GM19397 (cell line): ENCODE measurements at regions not wholly inside any gene's neighbourhood (a gene's known extent, or its start where the extent isn't known, plus 50 kb on each side); places are given as distances from the start of the nearest gene placed in this dataset.
A peak's percentile ranks its signal among the peaks of the same experiment; 100 is the strongest.
"Not testable (repeated sequence)": the region's sequence is repeated elsewhere in the genome, so short reads cannot be mapped to it uniquely, and the experiment has no call there.

Experiments used
- ATAC-seq: cut with Tn5 transposase; IDR thresholded peaks from one replicate; pipeline ENCODE4 v1.9.1; 2021; ENCODE audit warnings: mild to moderate bottlenecking, moderate library complexity; ENCODE audit not compliant: unreplicated experiment

DNA sequence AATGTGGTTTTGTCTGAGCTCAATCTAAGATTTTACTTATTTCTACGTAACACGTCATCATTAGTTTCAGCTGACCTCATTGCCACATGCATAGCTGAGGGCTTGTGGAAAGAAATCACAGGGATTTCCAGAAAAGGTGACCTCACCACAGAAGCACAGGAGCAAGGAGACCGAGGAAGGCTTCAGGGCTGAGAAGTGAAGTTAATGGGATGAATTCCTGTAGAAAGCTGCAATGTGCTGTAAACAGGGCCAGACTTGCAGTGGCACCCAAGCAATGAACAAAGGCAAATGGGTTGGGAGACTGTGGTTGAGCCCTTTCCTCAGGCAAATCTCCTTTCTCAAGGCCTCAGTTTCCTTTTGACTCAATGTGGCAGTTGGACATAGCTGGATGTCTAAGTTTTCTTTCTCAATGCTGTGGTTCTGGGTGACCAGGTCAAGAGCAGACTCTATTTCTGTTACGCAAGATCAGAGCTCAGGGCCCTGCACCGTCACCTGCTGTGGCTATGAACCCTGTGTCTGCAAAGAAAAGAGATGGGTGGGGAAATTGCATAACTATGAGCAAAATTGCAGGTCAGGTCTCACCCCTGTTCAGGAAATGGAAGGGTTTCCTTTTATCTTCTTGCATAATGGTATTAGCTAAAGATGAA, 252.2 kb upstream of the TBL1XR1 start:
- ATAC-seq = peak; percentile 94

DNA sequence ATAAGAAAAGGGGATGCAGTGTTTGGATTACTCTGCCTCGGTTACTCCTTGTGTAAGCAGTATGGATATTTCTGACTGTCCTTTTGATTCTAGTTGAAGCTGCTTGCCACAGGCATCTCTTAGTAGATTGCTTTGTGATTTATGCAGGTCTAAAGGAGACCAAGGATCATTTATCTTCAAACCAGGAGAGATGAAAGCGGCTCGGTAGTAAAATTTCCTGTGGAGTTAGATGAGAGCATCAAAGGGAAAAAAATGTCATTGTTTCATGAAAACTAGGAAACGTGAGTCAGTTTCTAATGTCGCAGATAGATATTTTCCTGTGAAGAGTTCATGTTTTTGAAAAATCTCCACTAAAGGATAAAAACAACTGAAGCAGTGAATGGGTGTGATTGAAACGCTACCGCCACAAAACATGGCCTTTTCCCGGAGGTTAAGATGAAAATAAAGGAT, 254.0 kb upstream of the TBL1XR1 start:
- ATAC-seq = no peak

GRCh38 chr3:177451864-177452830, 254.9 kb upstream of the TBL1XR1 start:
- no peak for ATAC-seq

GRCh38 chr3:177452831-177453450, 255.7 kb upstream of the TBL1XR1 start:
- ATAC-seq = no peak

GRCh38 chr3:177453451-177453844, 256.2 kb upstream of the TBL1XR1 start:
- ATAC-seq = no peak

- ATAC-seq = not testable (repeated sequence)
Measured at GRCh38 chr3:177457204-177457603, 259.9 kb upstream of the TBL1XR1 start.

GRCh38 chr3:177459401-177459800, 262.1 kb upstream of the TBL1XR1 start:
- ATAC-seq = no peak

DNA sequence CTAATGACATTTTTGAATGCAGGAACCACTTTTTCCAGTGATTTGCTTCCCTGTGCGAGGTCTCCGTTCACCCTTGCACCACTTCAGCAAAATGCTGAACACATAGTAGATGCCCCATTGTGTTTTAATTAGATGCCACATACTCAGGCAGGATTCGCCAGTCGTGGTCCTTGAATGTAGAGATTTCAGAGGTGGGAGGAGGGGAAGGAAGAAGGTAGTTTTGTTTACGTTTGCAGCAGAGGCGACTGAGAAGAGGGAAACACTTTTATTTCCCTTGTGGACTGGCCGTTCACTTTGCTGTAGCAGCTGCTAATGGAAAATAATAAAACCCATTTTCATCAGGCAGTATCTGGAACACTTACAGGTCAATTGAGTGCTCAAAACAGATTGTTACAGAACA, 262.8 kb upstream of the TBL1XR1 start:
- no peak for ATAC-seq

- no peak for ATAC-seq
Measured at GRCh38 chr3:177461765-177462164, 264.5 kb upstream of the TBL1XR1 start.

- ATAC-seq = not testable (repeated sequence)
Measured at GRCh38 chr3:177463341-177463740, 266.1 kb upstream of the TBL1XR1 start.

GRCh38 chr3:177463863-177464262, 266.6 kb upstream of the TBL1XR1 start:
- no peak for ATAC-seq

DNA sequence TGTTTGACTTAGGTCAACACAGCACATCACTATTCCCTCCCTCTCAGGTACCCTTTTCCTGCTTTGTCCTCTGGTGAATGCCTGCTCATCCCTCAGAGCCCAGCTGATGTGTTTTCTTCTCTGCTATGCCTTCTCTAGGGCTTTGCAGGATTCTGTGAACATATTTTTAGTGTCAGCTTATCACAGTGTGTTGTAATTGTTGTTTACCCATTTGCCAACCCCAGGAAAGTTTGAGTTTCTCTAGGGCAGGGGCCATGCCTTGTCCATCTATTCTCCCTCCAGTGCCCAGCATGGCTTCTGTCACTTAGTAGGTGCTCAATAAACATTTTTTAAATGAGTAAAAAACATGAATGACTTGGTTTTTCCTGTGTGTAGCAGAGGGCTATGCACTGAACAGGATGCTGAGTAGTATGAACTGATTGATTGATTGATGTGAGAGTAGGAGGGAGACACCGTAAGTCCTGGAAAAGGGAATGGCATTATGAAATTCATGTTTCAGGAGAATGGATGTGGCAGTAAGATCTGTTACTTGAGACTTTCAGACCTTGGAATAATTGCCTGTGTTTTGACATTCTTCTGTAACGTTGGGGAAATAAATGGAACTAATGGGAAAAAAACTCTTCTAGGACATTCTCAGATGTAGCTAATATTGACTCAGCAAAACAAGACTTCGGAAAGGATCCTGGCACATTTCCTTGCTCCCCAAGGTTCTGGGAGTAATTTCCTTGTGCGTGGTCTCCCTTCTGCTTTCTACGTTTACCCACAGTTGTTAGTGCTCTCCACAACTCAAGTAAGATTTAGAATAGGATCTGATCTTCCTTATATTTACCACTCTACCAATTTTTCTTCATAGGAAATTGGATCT, 267.3 kb upstream of the TBL1XR1 start:
- ATAC-seq = no peak

- no peak for ATAC-seq
Measured at GRCh38 chr3:177465257-177465642, 268.0 kb upstream of the TBL1XR1 start.

DNA sequence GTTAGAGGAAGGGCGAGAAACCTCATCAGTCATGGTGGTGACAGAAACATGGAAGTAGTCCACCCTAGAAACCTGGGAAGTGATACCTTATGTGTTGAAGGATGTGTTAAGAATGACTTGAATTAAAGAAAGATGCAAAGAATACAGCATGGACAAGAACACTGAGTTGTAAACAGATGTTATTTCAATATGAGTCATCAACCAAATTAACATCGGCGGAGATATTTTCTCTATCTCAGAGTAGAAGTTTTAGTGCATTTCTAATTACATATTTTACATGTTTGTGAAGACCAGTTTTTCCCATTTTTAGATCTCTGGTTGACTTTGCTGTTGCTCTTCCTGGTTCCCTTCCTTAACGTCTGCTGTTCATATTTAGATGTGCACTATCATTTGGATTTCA, 268.8 kb upstream of the TBL1XR1 start:
- ATAC-seq = no peak

- not testable (repeated sequence) for ATAC-seq
Measured at GRCh38 chr3:177466622-177467021, 269.3 kb upstream of the TBL1XR1 start.

- ATAC-seq = no peak
Measured at GRCh38 chr3:177467247-177467985, 270.1 kb upstream of the TBL1XR1 start.

- ATAC-seq = no peak
Measured at GRCh38 chr3:177468331-177468730, 271.0 kb upstream of the TBL1XR1 start.

GRCh38 chr3:177468816-177469215, 271.5 kb upstream of the TBL1XR1 start:
- no peak for ATAC-seq

DNA sequence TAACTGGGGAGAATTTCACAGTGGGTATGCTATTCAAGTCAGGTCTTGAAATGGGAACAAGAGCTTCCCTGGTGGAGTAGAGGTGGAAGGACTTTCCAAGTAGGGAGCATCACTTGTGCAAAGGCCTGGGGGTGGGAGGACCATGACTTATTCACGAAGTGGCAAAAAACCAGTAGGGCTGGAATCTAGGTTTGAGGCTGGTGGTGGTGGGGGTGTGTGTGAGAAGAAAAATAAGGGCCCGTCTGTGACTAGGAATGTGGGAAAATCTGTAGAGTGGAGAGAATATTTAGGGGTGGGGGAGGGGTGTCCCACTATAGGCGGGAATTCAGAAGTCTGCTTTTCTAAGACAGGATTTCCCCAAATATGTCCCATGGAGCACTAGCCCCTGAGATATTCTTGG, 271.9 kb upstream of the TBL1XR1 start:
- ATAC-seq = no peak
